ENCODE measurements at regions not wholly inside any gene's neighbourhood (a gene's known extent, or its start where the extent isn't known, plus 50 kb on each side); places are given as distances from the start of the nearest gene placed in this dataset.

GRCh38 chr11:106415510-106415909 is 338.0 kb downstream of the AASDHPPT start:
- Histone ChIP-seq H2BK5ac (ENCODE audit: insufficient read length, low read length) (no peak overlapping the region), H3K27ac (ENCODE audit: insufficient read length, low read depth, low read length) (no peak overlapping the region), H4K5ac (ENCODE audit: insufficient read length, low read depth, low read length) (no peak overlapping the region), H2AK5ac (ENCODE audit: insufficient read length, low read length) (no peak overlapping the region), H3T11ph (ENCODE audit: low read length) (no peak overlapping the region), H3K9me3 (ENCODE audit: control insufficient read depth, low read depth, low read length) (no peaks in the 10 kb centered on the region), H2AFZ (ENCODE audit: low read length) (no peak overlapping the region), H2BK15ac (ENCODE audit: low read depth, low read length) (no peak overlapping the region), H3K79me2 (ENCODE audit: insufficient read depth, low read length) (no peaks in the 10 kb centered on the region), H3K27me3 (ENCODE audit: insufficient read depth, low read length) (no peaks in the 10 kb centered on the region), H3K4me2 (ENCODE audit: insufficient read depth, insufficient read length, low read length) (no peak overlapping the region), H2BK12ac (ENCODE audit: insufficient read length, low read depth, low read length) (no peak overlapping the region), H3K14ac (ENCODE audit: insufficient read depth, low read length) (no peak overlapping the region), H4K8ac (replicated peaks; ENCODE audit: insufficient read length, low read depth, low read length) (no peak overlapping the region), H4K20me1 (ENCODE audit: control insufficient read depth, insufficient read depth, insufficient read length) (no peaks in the 10 kb centered on the region), H4K91ac (ENCODE audit: insufficient read length, low read depth, low read length) (no peak overlapping the region), H3K23ac (ENCODE audit: insufficient read length, low read depth, low read length) (no peak overlapping the region), H2BK20ac (ENCODE audit: low read depth, low read length, poor library complexity, severe bottlenecking) (no peak overlapping the region), H3K23me2 (ENCODE audit: insufficient read length, low read depth, low read length, poor library complexity, severe bottlenecking) (no peaks in the 10 kb centered on the region), H3K4ac (ENCODE audit: low read depth, low read length) (no peak overlapping the region), H3K18ac (ENCODE audit: insufficient read length, low read depth, low read length) (no peak overlapping the region), H3K9ac (ENCODE audit: extremely low read depth, insufficient read length, low read length) (no peak overlapping the region), H3K79me1 (ENCODE audit: insufficient read depth, low read depth, low read length, poor library complexity, severe bottlenecking) (no peaks in the 10 kb centered on the region), H3K4me1 (ENCODE audit: insufficient read depth, low read length) (no peaks in the 10 kb centered on the region; the same call in 1 of the 2 replicates), H2BK120ac (ENCODE audit: low read depth, low read length, poor library complexity, severe bottlenecking) (no peak overlapping the region), H3K56ac (ENCODE audit: insufficient read length, low read depth, low read length) (no peak overlapping the region)
- Mint-ChIP-seq H3K36me3 (ENCODE audit: insufficient read depth in 1 of 3, low read depth in 3 of 3) (no peaks in the 10 kb centered on the region), H3K27me3 (ENCODE audit: low read depth) (no peaks in the 10 kb centered on the region), H3K4me1 (peaks cover 0 to 6% of the 10 kb centered on the region in 2 experiments; a peak in 2 of 4 replicates), H3K27ac (no peak overlapping the region), H3K9me3 (no peaks in the 10 kb centered on the region; a peak in 1 of 5 replicates), H3K4me3 (no peak overlapping the region)
- TF ChIP-seq CTCF (conservative IDR thresholded peaks at IDR 0.05), result peak; percentile 17; the same call in 1 of the 3 replicates
- DNase-seq, result no peak
- WGBS (ENCODE audit: extremely low coverage, insufficient read length, low lambda C conversion rate), result no CpG with 5 or more reads among the region's 5 CpGs

Measured in H9 (cell line).